HG03460 (cell line): ENCODE measurements at regions not wholly inside any gene's neighbourhood (a gene's known extent, or its start where the extent isn't known, plus 50 kb on each side); places are given as distances from the start of the nearest gene placed in this dataset.

Experiments used
- ATAC-seq: cut with Tn5 transposase; IDR thresholded peaks from one replicate; pipeline ENCODE4 v1.9.1; 2021; ENCODE audit not compliant: unreplicated experiment

- no peak for ATAC-seq
Observed at GRCh38 chr9:80208696-80209095, 636.9 kb downstream of the TLE4 start.

GRCh38 chr9:80204054-80204453 lies 632.3 kb downstream of the TLE4 start:
- no peak for ATAC-seq

- ATAC-seq = no peak
Observed at GRCh38 chr9:80197661-80198060, 625.9 kb downstream of the TLE4 start.

- no peak for ATAC-seq
Observed at GRCh38 chr9:80191108-80191507, 619.3 kb downstream of the TLE4 start.

- no peak for ATAC-seq
Observed at GRCh38 chr9:80188579-80188978, 616.8 kb downstream of the TLE4 start.

- no peak for ATAC-seq
Observed at GRCh38 chr9:80185112-80185738, 613.5 kb downstream of the TLE4 start.

- ATAC-seq = no peak
Observed at GRCh38 chr9:80177949-80178480, 606.2 kb downstream of the TLE4 start.

GRCh38 chr9:80175286-80176150 lies 603.8 kb downstream of the TLE4 start:
- ATAC-seq = no peak

GRCh38 chr9:80163889-80164288 lies 592.1 kb downstream of the TLE4 start:
- ATAC-seq = peak; percentile 65

GRCh38 chr9:80158554-80159170 lies 586.9 kb downstream of the TLE4 start:
- no peak for ATAC-seq

- no peak for ATAC-seq
Observed at GRCh38 chr9:80158131-80158530, 586.4 kb downstream of the TLE4 start.

- no peak for ATAC-seq
Observed at GRCh38 chr9:80157561-80157983, 585.8 kb downstream of the TLE4 start.

GRCh38 chr9:80156756-80157472 lies 585.1 kb downstream of the TLE4 start:
- ATAC-seq = peak; percentile 72

- no peak for ATAC-seq
Observed at GRCh38 chr9:80156262-80156661, 584.5 kb downstream of the TLE4 start.

- ATAC-seq = no peak
Observed at GRCh38 chr9:80147866-80148265, 576.1 kb downstream of the TLE4 start.

- ATAC-seq = peak; percentile 54
Observed at GRCh38 chr9:80146466-80146865, 574.7 kb downstream of the TLE4 start.

GRCh38 chr9:80144856-80145255 lies 573.1 kb downstream of the TLE4 start:
- no peak for ATAC-seq

- ATAC-seq = no peak
Observed at GRCh38 chr9:80144406-80144805, 572.6 kb downstream of the TLE4 start.

- ATAC-seq = peak; percentile 70
Observed at GRCh38 chr9:80143899-80144298, 572.1 kb downstream of the TLE4 start.

- ATAC-seq = peak; percentile 92
Observed at GRCh38 chr9:80134487-80134886, 562.7 kb downstream of the TLE4 start.

- ATAC-seq = no peak
Observed at GRCh38 chr9:80131627-80132026, 559.9 kb downstream of the TLE4 start.
